GM21723 (cell line): ENCODE measurements at regions not wholly inside any gene's neighbourhood (a gene's known extent, or its start where the extent isn't known, plus 50 kb on each side); places are given as distances from the start of the nearest gene placed in this dataset.

Source experiments
- ATAC-seq: cut with Tn5 transposase; IDR thresholded peaks from one replicate; pipeline ENCODE4 v1.9.1; 2021; ENCODE audit warnings: mild to moderate bottlenecking, moderate library complexity; ENCODE audit not compliant: unreplicated experiment

DNA sequence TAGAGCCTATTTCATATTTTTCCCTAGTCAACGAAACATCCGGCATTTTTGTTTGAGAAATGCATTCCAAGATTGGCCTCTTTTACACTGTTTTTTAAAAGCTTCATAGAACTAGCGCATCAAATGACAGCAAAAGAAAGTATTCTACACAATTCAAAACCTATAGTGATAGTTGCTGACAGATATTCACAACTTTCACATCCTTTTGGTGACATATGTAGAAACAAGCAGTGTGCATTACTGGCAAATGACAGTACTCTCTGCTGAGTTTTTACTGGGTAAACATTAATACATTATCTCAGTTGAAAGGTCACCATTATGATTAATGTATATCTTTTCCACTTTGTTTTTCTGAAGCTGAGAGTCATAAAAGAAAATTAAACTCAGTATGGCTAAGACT is 135.4 kb upstream of the RGS18 start:
- no peak for ATAC-seq

DNA sequence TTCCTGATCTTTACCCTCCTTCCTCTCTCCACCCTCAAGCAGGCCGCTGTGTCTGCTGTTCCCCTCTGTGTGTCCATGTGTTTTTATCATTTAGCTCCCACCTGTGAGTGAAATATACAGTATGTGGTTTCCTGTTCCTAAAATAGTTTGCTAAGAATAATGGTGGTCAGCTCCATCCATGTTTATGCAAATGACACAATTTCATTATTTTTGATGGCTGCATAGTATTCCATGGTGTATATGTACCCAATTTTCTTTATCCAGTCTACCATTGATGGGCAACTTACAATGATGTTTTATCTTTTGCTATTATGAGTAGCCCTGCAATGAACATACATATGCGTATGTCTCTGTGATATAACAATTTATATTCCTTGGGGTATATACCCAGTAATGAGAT is 133.4 kb upstream of the RGS18 start:
- ATAC-seq, result no peak

DNA sequence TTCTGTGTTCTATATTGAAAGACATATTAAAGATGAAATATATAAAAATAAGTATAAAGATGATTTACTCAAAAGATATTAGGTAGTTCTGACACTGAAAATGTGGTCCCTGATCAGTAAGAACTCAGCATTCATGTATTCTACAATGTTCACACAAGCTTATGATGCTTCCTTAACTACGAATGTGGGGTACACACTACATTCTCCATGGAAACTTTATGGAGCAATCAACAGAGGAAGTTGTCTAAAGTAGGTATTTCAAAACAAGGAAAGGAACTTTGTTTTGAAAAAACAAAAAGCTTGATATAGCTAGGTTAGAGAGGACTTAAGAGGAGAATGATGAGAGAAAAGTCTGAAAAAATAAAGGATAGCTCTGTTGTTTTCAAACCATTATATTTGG is 119.7 kb upstream of the RGS18 start:
- ATAC-seq, result no peak

DNA sequence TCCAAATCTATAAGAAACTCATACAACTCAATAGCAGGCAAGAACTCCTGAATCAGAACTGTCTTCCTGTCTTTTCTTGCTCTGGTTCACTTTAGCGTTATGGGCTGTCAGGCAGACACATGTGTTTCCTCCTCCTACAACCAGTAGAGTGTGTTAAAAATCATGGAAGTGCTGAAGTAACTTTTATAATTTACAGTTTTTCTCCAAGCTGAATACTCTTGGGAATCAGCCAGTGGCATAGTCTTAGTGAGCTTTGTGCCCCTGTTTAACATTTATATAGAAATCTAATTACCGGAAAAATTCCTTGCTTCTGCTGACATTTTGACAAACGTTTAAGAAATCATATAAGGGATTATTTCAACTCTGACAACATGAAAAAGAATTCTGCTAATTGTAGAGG is 113.1 kb upstream of the RGS18 start:
- ATAC-seq, result no peak

DNA sequence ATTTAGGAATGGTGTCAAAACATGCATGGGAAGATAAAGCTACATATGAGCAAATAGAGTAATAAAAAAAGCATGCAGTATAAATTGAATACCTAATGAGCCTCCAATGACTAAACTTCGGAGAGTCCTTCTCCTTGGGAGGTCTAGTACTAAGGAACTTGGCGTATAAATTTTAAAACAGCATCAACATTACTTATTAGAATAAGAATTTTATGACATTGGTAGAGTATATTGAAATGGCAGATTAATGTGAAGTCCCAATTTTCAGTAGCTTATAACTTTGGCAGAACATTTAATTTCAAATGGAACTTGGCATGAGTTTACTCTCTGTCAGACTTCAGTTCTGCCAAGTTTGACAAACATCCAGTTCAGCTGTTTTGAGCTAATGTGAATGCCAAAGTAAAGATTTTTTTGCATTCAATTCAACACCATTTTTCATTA is 104.7 kb upstream of the RGS18 start:
- no peak for ATAC-seq

DNA sequence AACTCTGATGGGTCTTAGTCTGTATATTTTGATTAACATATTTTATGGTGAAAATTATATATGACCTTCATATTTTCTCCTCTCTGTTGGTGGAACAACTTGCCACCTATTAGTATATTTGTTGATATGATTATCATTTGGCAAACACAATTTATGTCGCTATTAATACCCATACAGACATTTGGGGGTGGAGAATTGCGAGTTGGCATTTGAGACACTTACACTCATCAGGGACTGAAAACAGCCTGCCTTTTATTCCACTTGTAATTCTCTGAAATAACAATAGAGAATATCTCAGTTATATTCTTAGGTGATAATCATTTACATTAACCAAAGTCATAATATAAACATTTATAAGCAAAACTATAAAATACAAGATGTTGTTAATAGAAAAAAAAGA is 100.5 kb upstream of the RGS18 start:
- ATAC-seq, result no peak

DNA sequence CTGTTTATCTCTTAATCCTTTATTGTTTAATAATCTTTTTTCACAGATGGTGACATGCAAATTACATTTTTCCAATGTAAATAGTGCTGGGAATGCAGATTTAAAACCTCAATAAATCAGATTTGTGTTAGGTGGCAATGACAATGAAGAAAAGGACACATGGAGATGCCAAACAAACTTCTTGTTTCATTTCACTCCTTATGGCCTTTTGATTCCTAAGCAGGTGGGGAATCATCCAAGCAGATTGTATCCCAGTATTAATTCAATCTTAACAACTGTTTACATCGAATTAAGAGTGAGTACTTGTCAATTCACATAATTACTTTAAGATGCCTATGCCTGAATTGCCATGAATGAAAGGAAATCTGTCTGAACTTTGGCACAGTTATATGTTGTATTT is 98.9 kb upstream of the RGS18 start:
- ATAC-seq, result no peak

DNA sequence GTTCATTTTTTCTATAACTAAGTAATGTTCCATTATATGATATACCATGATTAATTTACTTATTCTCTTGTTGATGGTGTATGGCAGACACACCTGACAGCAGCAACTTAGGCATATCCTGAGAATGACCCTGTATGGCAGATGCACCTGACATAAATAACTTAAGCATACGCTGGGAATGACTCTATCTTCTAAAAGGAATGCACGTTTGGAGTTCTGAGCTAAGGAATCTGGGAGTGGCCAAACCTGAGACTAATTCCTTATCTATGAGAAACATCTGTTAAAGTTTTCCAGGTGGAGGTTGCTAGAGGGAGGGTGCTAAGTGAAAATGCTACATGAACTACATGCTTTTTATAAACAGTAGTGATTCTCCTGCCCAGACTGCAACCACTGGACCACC is 96.7 kb upstream of the RGS18 start:
- no peak for ATAC-seq

DNA sequence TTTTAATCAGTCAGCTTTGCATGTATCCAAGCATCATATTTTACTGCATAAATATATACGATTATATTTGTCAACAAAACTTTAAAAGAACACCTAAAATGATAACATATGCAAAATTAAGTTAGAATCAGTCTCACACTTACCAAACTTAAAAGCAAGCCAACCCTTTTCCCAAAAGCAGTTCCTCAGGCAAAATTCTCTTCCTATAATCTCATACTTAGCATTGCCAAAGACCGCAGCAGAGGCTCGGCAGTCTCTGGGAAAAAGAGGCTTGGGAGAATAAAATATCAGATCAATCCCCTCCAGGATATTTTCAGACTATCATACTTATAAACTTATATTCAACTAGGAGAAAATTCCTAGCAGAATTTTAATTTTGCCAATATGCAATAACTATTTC is 93.2 kb upstream of the RGS18 start:
- no peak for ATAC-seq

DNA sequence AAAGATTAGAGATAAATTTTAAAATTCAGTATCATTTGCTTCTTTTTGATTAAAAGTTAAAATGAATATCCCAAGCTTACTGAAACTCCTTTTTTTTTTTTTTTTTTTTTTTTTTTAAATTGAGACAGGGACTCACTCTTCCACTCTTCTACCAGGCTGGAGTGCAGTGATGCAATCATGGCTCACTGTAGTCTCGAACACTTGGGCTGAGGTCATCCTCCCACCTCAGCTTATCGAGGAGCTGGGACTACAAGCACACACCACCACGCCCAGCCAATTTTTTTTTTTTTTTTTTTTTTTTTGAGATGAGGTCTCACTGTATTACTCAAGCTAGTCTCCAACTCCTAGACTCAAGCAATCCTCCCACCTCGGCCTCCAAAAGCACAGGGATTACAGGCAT is 92.1 kb upstream of the RGS18 start:
- no peak for ATAC-seq

DNA sequence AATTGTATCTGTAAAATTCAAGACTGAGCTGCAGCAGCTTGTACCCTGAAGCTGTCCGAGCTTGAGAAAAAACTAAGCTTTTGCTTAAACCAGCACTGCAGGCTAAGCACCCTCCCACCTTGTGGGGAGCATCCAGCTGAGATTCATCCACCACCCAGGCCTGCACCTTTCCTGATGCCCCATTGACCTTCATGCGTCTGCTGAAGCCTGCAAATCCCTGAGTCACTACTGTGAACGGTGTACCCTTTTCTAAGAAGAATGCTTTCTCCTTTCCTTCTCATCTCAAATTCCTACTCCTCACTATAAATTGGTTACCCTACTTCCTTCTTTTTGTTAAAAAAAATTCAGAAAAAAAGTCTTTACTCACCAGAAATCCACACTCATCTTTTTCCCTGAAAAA is 90.9 kb upstream of the RGS18 start:
- no peak for ATAC-seq

DNA sequence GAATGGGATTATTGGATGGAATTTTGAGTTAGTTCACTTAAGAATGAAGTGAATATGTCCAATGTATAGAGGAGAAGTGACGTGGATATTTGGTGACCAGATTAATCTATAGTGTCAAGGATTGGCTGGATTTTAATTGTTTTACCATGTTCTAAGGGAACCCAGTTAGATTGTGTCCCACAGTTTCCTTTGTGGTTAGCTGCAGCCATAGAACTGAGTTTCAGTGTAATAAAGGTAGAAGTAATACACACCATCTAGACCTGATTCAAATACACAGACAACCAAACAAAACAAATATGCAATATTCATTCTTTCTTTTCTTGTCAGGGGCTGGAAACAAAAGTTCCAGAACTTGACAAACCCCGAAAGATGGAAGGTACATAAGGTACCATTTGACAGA is 88.0 kb upstream of the RGS18 start:
- no peak for ATAC-seq

DNA sequence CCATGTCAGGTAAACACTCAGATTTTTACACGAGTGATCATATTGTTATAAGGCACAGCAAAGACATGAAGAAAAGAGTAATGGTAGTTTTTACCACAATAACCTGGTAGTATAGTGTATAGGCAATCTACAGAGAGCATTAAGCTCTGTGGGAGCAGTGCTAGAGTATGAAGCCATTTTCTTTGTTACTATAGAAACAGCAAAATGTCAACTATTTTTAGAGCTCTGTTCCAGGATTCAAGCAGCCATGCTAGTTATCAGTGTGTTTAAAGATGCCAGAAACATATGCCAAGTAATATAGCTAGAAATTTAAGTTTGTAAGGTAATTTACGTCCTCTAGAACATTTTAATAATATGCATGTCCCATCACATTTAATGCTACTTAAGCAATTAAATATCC is 77.6 kb upstream of the RGS18 start:
- no peak for ATAC-seq

DNA sequence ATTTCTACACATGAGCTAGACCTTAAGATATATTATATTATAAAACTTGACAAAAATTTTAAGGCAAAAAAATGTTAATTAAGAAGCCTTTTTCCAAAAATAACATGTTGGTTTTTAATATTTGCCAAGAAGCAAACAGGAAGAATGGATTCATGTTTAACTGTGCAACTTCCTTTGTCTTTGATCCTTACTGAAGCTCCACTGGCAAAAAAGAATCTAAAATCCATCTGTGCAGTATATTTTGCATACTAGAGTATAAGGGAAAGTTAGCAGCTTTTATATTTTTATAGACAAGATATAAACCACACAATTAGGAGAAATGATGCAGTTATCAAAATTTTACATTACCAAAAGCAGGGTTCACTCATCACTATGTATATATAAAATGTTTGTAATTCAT is 76.9 kb upstream of the RGS18 start:
- no peak for ATAC-seq

DNA sequence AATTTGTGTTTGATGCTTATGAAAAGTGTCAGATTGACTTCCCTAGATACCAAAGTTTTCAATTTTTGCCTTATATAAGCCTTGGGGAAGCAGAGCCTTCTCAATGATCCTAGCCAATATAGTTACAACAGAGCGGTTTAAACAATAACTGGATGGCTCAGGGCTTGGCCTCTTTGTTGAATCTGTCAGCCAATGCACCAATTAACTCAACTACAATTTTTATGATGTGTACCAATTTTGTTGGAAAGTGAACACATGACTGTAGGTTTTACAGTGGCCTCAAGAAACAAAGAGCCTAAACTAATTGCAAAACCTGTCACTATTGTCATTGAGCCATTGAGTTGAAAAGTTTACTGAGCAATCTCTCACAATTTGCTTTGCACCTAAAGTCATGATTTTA is 71.6 kb upstream of the RGS18 start:
- ATAC-seq, result no peak

DNA sequence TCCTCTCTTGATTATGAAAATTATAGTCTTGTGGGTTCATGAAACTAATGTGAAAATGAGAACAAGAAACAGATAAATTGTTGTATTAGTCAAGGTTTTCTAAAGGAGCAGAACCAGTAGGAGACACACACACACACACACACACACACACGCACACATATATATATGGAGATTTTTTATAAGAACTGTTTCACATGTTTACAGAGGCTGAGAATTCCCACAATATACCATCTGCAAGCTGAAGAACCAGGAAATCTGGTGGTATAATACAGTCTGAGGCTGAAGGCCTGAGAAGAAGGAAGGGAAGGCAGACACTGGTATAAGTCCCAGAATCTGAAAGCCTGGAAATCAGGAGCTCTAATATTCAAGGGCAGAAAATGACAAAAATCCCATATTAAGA is 70.9 kb upstream of the RGS18 start:
- ATAC-seq, result no peak

DNA sequence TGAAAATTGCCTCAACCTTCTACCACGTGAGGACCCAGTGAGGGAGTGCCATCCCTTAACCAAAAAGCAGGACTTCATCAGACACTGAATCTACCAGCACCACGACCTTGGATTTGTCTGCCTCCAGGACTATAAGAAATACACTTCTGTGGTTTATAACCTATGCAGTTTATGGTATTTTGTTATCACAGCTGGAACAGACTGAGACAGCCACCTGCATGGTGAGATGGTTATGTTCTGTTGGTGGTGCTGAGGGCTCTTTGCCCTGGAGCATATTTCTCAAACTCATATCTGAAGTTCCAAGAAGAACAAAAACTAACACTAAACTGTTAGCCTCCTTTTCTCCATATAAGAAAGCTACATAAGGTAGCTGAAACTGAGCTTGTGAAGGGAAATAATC is 69.8 kb upstream of the RGS18 start:
- no peak for ATAC-seq

DNA sequence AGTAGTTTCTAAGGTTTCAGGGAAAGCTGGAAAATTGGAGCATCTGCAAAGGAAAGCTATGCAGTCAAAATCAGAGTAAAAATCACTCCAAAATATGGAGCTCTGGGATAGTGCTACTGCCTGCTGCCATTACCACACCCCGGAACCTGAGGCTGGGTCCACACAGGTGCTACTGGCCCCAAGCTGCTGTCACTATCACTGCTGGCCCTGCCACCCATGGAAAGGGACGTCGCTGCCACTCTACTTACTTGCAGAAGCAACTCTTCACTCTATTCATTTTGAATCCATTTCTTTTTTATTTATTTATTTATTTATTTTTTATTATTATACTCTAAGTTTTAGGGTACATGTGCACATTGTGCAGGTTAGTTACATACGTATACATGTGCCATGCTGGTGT is 60.3 kb upstream of the RGS18 start:
- ATAC-seq, result no peak

DNA sequence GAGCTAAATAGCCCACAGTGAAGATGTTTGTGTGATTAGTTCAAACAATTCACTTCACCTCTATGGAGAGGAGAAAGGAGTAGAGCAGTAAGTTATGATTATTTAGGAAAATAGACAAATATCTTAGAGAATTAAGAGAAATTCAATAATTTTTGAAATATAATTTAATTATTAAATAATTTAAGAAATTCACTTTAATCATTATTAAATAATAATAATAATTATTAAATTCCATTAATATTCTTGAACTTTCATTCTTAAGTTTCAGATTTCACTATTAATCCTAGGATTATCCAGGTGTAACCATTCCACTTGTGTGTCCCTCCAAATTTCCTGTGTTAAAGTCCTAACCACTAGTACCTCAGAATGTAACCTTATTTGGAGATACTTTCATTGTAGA is 58.9 kb upstream of the RGS18 start:
- no peak for ATAC-seq

DNA sequence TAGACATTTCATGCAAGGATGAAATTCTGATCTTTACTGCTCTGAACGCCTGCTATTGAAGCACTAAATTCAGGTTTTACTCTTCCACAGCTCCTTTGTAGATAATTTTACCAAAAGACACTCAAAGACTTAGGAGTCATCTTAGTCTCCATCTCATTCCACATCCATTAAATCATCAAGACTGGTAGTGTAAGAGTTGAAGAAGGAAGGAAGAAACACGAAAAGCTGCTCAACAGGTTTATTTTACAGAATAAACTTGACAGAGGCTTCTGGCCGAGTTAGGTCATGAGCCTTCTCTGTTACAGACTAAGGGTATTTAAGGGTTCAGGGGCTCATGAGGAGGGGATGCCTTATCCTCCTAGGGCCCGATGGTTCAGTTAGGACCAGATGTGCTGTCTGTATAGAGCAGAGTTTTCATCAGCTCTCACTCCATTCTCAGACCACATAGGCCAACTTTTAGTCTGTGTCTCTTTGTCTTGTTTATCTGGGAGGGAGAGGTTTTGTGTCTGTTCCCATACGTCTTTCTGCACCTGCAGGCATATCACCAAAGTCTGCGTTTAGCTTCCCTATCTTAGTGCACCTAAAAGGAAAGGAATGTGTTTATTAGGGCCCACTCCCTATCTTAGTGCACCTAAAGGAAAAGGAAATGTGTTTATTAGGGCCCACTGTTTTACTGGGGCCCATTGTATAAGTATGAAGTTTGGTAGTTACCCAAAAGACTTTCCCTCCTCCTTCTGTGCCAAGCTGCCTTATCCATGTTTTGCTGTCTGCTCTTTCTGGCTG is 57.4 kb upstream of the RGS18 start:
- no peak for ATAC-seq

DNA sequence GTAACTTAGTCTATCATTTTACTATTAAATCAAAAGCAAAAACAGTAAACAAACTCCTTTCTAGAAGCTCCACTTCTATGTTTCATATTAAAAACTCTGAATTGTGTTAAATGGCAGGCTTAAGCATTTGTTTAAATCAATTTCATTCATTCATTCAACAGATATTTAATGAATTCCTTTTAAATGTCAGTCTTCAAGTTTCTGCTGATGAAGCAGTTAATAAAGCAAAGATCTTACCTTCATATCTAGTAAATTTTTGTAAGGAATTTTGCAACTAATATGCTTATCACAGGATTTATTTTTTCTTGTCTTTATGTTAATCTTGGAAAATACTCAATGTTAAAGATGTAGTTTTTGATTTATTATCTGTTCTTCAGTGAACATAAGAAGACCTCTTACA is 54.1 kb upstream of the RGS18 start:
- no peak for ATAC-seq

DNA sequence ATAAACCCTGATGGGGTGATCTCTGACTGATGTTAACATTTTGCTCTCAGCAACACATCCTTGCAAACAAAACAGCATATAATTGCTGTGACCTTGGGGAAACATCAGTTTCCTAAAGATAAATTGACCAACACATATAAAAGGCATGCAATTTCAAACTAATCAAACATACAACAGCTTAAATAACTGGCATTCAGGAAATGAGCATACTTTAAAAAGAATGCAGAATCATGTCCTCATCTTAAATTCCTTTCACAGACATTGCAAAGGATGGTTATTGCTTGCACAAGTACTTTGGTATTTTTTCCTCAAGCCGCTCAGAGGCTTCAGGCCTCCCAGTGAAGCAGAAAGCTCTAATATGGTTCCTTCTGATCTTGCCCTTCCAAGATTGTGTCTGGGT is 53.4 kb upstream of the RGS18 start:
- ATAC-seq, result no peak

DNA sequence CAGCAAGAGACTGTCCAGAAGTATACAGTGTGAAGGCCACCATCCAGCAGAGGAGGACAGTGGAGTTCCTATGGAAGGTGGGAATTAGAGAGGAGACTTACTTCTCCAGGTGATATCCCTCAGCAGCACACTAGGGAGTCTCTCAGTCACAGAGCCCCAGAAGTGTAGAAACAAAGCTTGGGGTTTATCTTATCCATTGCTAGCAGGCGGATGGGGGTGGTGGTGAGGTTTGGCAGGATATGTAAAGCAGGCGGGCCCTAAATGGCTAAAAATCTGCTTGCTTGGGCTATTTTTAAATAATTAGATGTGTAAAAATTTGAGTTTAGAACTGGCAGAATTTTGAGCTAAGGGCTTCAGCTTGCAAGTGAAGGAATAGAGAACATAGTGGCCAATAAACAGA is 50.1 kb upstream of the RGS18 start:
- ATAC-seq, result no peak
